Transverse colon (tissue), 4 donors: ENCODE measurements at regions not wholly inside any gene's neighbourhood (a gene's known extent, or its start where the extent isn't known, plus 50 kb on each side); places are given as distances from the start of the nearest gene placed in this dataset.

ENCODE experiments used
- DNase-seq: peaks from one replicate; pipeline ENCODE4 v3.0.0-alpha.2; 2019
- H3K27ac ChIP-seq, 4 donors: fragments of 200-600 bp; sonication (generic); 2 replicates each; pipeline ENCODE4 v1.5.1; 2016 to 2018; ENCODE audit warnings: inconsistent platforms in 4 of 4
- H3K27me3 ChIP-seq: fragments of 200-600 bp; sonication (generic); 2 replicates; pipeline ENCODE4 v1.5.1; 2017; ENCODE audit warnings: inconsistent platforms
- H3K36me3 ChIP-seq, 4 donors: fragments of 200-600 bp; sonication (generic); 2 replicates each; pipeline ENCODE4 v1.5.1; 2017 to 2019; ENCODE audit warnings: inconsistent platforms in 4 of 4
- H3K4me1 ChIP-seq, 4 donors: fragments of 200-600 bp; sonication (generic); 2 replicates each; pipeline ENCODE4 v1.5.1; 2017 to 2020; ENCODE audit warnings: inconsistent platforms in 4 of 4
- H3K4me3 ChIP-seq, 4 donors: fragments of 200-600 bp; sonication (generic); 1 replicate in 1 of 4; 2 replicates in 3 of 4; pipeline versions ENCODE4 v1.5.1 to v1.6.1; 2017 to 2019; ENCODE audit warnings: inconsistent platforms in 4 of 4
- H3K9me3 ChIP-seq, 2 donors: fragments of 200-600 bp; sonication (generic); 2 replicates each; pipeline ENCODE4 v1.5.1; 2017 to 2019; ENCODE audit warnings: inconsistent platforms in 2 of 2
- EP300 ChIP-seq: sonication (generic); formaldehyde crosslinking; IDR thresholded peaks from one replicate; pipeline ENCODE4 v1.6.1; 2017; ENCODE audit warnings: antibody characterized with exemption, low read depth
- POLR2A ChIP-seq: fragments of 450-650 bp; IDR thresholded peaks from one replicate; pipeline ENCODE4 v1.6.1; 2016; ENCODE audit warnings: antibody characterized with exemption, mild to moderate bottlenecking, moderate library complexity
- POLR2AphosphoS5 ChIP-seq, 3 donors: sonication (generic); formaldehyde crosslinking; IDR thresholded peaks; one replicate each; pipeline ENCODE4 v1.6.1; 2016; ENCODE audit warnings: antibody characterized with exemption in 3 of 3
- WGBS, 2 donors: methylation state at CpG; one replicate each; pipeline ENCODE4 v1.1.5; 2018; ENCODE audit warnings: low coverage in 1 of 2; 5-methylcytosine and 5-hydroxymethylcytosine counted together
- in situ Hi-C, 4 donors: fragments of 200-750 bp; cut with MboI; loops; one replicate each; pipeline versions ENCODE4 v1.15.0 to v1.15.1; 2017; ENCODE audit warnings: low sequenced_read_pairs in 3 of 4, low pct_ligation_motif_present in 1 of 4, low pct_unique_long_range_greater_than_20kb in 1 of 4
- intact Hi-C: fragments of 100-400 bp; cut with DNase I; formaldehyde crosslinking; loops from one replicate; pipeline ENCODE4 v1.15.1; 2023; ENCODE audit warnings: low total_unique reads
- TF ChIP-seq, protein P1 (sequence below), 5 experiments: fragments of 200-600 bp in 3 of 5; fragments of 450-650 bp in 2 of 5; sonication (generic) in 3 of 5; IDR thresholded peaks; 1 replicate in 2 of 5; 2 replicates in 3 of 5; pipeline ENCODE4 v1.5.1; 2016 to 2017; ENCODE audit warnings: antibody characterized with exemption in 5 of 5, inconsistent platforms in 3 of 5, mild to moderate bottlenecking in 2 of 5, moderate library complexity in 1 of 5

DNA sequence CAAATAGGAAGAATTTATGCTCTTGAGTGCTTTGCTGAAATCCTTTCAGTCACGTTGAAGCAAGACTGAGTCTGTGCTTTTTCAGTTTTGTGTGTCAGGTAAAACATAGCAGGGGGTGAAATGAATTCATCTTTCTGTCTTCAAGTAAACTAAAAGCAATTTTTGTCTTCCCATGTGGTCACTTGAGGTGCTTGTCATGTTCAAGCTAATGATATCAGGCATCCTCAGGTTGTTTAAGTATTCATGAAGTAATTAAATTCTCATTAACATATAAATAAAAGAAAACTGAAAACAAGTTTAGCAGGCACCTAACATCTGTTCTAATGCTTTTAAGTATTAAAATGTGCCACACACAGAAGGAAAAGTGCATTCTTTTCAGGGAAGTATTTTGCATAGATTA, 2701.3 kb downstream of the PCDH9 start:
- intact Hi-C loops (no loop called here), in situ Hi-C loops (no loop called here)
- Histone ChIP-seq H3K27me3 (no peaks in the 10 kb centered on the region), H3K4me1 (no peaks in the 10 kb centered on the region), H3K4me3 (no peak overlapping the region), H3K9me3 (no peaks in the 10 kb centered on the region), H3K36me3 (no peaks in the 10 kb centered on the region), H3K27ac (no peak overlapping the region)
- 33% methylated on average over 1 of the region's 1 CpG; no CpG with 5 or more reads in 1 of the 2 donors for WGBS, 2 donors
- no peak for DNase-seq
- no peak for TF ChIP-seq EP300
- TF ChIP-seq, protein P1, sequence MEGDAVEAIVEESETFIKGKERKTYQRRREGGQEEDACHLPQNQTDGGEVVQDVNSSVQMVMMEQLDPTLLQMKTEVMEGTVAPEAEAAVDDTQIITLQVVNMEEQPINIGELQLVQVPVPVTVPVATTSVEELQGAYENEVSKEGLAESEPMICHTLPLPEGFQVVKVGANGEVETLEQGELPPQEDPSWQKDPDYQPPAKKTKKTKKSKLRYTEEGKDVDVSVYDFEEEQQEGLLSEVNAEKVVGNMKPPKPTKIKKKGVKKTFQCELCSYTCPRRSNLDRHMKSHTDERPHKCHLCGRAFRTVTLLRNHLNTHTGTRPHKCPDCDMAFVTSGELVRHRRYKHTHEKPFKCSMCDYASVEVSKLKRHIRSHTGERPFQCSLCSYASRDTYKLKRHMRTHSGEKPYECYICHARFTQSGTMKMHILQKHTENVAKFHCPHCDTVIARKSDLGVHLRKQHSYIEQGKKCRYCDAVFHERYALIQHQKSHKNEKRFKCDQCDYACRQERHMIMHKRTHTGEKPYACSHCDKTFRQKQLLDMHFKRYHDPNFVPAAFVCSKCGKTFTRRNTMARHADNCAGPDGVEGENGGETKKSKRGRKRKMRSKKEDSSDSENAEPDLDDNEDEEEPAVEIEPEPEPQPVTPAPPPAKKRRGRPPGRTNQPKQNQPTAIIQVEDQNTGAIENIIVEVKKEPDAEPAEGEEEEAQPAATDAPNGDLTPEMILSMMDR (IDR thresholded peaks at IDR 0.05) = no peak
- no peak for TF ChIP-seq POLR2A
- no peak for TF ChIP-seq POLR2AphosphoS5 (IDR thresholded peaks at IDR 0.05)

DNA sequence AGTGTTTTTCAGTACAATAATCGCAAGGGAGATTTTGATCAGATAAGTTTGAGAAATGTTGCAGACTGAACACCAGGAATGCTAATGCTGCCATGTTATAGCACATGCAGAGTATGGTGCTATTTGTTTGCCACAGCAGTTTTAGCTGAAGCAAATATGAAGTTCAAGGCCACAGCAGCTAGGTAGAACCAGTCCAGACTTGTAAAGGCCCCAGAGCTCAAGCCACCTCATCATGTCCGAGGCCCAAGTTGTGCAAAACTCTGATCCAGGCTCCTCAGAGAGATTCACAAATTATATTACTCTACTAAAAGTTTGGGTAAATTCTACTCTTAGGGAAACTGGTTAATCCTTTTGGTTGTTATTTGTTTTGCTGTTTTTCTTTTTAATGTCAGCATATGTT, 2702.6 kb downstream of the PCDH9 start:
- TF ChIP-seq, protein P1 (IDR thresholded peaks at IDR 0.05) = no peak
- TF ChIP-seq POLR2A = no peak
- no peak overlapping the region for H3K4me3 ChIP-seq
- in situ Hi-C loops = no loop called here
- DNase-seq = no peak
- WGBS, 2 donors = 76 to 80% methylated on average over 1 to 2 of the region's 2 CpGs
- no peaks in the 10 kb centered on the region for H3K36me3 ChIP-seq
- H3K27ac ChIP-seq = no peak overlapping the region
- intact Hi-C loops = no loop called here
- no peaks in the 10 kb centered on the region for H3K9me3 ChIP-seq
- no peaks in the 10 kb centered on the region for H3K27me3 ChIP-seq
- no peaks in the 10 kb centered on the region for H3K4me1 ChIP-seq

DNA sequence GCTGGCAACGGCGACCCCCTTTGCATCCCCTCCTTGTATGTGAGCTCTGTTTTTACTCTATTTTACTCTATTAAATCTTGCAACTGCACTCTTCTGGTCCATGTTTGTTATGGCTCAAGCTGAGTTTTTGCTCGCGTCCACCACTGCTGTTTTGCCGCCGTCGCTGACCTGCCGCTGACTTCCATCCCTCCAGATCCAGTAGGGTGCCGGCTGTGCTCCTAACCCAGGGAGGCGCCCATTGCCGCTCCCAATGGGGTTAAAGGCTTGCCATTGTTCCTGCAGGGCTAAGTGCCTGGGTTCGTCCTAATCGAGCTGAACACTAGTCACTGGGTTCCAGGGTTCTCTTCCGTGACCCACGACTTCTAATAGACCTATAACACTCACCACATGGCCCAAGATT, 2704.4 kb downstream of the PCDH9 start:
- no peaks in the 10 kb centered on the region for H3K27me3 ChIP-seq

DNA sequence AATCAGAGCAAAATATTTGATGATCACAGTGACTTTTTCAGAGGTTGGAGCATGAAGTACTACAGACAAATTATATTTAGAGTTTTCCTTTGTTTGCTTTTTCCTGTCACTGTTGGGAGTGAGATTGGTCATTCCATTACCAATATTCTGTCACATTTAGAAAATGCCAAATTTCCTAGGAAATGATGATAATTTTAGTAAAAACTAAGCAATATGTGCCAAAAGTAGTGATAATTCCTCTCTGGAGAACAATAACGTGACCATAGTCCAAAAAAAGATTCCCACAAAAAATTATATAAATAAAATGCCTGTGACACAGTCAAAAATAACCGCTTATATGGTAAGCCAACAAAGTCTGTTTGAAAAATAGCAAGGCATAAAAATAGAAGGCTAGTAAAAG, 2719.4 kb downstream of the PCDH9 start:
- Histone ChIP-seq H3K27me3 (no peaks in the 10 kb centered on the region), H3K36me3 (no peaks in the 10 kb centered on the region), H3K9me3 (no peaks in the 10 kb centered on the region), H3K27ac (no peak overlapping the region), H3K4me1 (no peaks in the 10 kb centered on the region), H3K4me3 (no peak overlapping the region)
- no peak for DNase-seq
- TF ChIP-seq POLR2A (no peak), POLR2AphosphoS5 (IDR thresholded peaks at IDR 0.05) (no peak), EP300 (no peak)
- WGBS, 2 donors = 48 to 64% methylated on average over 2 of the region's 2 CpGs
- intact Hi-C loops = no loop called here
- in situ Hi-C loops = no loop called here

More for the DNA sequence above, 2704.4 kb downstream of the PCDH9 start:
- Histone ChIP-seq H3K36me3 (no peaks in the 10 kb centered on the region), H3K27ac (no peak overlapping the region), H3K9me3 (no peaks in the 10 kb centered on the region), H3K4me3 (no peak overlapping the region), H3K4me1 (no peaks in the 10 kb centered on the region)
- WGBS, 2 donors = 92% methylated on average over 15 of the region's 15 CpGs; no CpG with 5 or more reads in 1 of the 2 donors
- intact Hi-C loops = no loop called here
- DNase-seq = no peak
- in situ Hi-C loops = no loop called here
- TF ChIP-seq EP300 (no peak), POLR2AphosphoS5 (IDR thresholded peaks at IDR 0.05) (no peak), POLR2A (no peak)
- TF ChIP-seq, protein P1 (IDR thresholded peaks at IDR 0.05) = no peak

DNA sequence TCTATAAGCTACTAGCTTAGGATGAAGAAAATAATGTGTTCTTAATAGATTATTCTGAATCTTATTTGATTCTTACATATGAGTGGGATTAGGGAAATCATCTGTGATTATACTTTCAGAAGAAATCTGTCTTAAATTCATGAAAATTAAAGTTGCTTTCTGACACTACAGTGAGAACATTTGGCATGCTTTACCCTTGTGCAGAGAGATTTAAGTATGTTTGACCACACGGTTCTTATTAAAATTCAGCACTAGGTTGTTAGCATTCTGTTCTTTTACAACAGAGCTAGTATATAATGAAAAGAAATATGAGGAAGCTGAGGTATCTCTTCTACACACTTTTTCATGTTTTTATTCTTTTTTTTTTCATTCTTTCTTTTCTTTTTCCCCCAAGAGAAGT, 2723.9 kb downstream of the PCDH9 start:
- Histone ChIP-seq H3K36me3 (no peaks in the 10 kb centered on the region), H3K4me3 (no peak overlapping the region), H3K4me1 (no peaks in the 10 kb centered on the region), H3K9me3 (no peaks in the 10 kb centered on the region), H3K27ac (no peak overlapping the region), H3K27me3 (no peaks in the 10 kb centered on the region)
- WGBS, 2 donors = 44 to 49% methylated on average over 1 of the region's 1 CpG
- in situ Hi-C loops (no loop called here), intact Hi-C loops (no loop called here)
- no peak for DNase-seq
- TF ChIP-seq POLR2A = no peak
- no peak for TF ChIP-seq EP300
- TF ChIP-seq POLR2AphosphoS5 (IDR thresholded peaks at IDR 0.05) = no peak
- TF ChIP-seq, protein P1 (IDR thresholded peaks at IDR 0.05) = no peak
